Activated CD4-positive, alpha-beta T cell treated with anti-CD3 and anti-CD28 coated beads, Interleukin-2, Interleukin-4, amounts not matched to agents 100 ng/mL and 50 ng/mL, durations not matched to agents 16 hours and 8 hours (primary cell): ENCODE measurements at regions not wholly inside any gene's neighbourhood (a gene's known extent, or its start where the extent isn't known, plus 50 kb on each side); places are given as distances from the start of the nearest gene placed in this dataset.

Experiments
- DNase-seq: peaks from one replicate; pipeline ENCODE4 v3.0.0-alpha.2; 2020; ENCODE audit warnings: low spot score

DNA sequence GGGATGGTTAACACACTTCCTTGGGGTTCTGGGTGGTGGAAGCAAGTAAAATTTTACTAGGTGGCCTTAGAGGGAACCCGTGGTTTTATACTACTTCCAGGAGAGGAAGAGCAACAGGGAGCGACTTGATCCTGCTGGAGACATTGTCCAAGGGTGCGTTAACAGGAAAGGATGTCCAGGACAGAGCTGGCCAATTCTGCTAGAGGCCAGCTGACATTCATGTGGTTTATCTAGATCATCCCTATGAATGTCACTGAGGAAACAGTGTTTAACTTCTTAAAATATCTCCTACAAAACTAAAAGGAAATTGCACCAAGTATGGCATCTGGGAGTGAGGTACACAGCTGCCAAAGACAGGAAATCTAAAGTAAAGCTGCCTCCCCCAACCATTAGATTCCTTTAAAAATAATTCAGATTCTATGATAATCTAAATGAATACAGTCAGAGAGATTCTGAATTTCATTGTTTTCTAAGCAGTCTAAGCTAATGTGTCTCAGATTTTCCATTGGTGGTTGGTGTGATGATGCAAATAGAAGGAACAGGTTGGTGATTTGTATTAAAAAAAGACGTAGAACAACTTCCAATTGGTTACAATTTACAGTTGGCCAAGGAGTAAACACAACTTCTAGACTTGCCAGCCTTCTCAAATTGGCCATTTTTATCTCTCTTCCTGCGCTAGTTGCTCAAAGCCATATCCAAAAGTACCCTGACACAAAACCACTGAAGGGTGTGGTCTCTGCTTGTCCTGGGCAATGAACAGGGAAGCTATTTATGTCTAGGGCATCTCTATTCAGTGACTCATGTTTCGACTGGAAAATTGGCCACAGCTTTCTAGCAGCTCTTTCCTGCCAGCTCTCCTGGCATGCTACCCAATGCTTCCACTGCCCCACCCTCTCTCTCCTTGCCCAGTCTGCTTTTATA is 574.7 kb upstream of the MEF2C start:
- no peak for DNase-seq

DNA sequence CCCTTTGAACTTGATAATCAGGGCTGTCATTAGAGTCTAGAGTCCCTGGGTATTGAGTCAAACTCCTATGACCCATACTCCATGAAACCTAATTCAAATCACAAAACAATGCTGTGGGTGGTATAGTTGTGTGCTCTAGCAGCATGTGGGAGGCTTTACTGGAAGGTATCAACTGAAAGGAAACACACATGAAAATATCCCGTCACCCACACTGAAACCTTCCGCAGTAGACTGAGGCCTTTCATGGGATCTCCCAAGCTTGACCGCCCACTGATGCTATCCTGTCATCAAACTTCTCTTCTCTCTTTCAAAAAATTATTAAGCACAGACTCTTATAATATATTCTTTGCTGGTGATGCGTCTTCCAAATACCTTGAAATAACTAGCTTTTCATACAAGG is 569.1 kb upstream of the MEF2C start:
- no peak for DNase-seq

DNA sequence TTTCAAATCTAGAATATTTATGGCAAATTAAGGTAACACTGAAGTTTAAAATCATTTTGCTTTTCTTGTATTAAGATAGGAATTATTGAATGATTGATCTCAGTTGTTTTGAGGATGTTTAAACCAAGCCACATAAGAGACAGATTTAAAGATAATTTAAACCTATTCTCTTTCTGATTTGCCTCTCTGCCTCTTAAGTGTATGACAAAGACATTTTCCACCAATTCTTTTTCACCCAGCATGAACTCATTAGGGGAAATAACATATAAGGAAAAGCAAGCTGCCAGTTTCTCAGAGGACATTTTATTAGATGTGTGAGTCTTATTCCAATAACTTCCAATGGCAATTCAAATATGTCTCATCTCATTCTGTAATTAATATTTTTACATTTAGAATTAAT is 568.3 kb upstream of the MEF2C start:
- no peak for DNase-seq

DNA sequence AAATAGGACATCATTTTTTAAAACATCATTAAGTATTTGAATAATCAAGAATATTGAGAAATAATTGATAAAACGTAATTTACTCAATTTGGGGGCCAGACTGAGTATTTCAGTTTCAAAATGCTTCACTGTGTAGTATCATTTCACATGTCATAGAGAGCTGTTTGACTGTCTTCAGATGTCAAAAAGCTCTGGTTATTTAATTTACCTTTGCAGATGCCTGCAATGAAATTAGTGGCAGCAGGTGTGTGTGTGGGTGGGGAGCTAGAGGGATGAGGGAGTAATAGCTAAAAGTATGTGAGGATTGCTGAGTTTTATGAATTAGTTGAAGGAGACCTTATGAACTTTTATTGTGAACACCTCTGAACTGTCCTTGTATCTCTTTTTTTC is 567.2 kb upstream of the MEF2C start:
- no peak for DNase-seq

DNA sequence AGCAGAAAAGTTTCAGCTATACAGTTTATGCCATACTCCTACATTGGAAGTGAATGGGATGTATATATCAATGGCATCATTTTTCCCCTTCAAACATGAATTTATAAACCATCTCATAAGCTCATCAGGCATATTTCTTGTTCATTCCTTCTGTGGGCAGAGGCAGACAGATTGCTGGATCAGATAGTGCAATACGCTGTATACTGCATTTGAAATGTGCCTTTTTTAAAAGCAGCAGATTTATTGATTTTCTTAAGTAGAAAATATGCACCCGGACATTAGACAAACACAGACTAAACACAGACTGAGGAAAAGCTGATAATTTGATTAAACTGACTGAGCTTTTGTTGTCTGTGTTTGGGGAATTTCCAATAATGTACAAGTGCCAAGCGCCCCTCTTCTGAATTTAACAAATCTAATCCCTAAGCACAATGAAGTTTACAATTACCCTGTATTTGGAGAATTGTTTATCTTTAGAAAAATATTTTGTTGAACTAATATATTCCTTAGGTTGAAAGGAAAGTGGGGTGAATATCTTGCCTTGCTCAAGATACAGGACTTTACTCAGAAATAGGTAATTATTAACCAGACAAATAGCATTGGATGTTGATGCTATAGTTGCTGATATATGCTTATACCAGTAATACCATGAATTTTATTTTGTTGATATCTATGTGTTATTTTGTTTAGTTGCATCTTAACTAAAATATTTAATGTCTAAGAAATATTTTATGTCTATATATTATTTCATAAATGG is 566.6 kb upstream of the MEF2C start:
- no peak for DNase-seq

DNA sequence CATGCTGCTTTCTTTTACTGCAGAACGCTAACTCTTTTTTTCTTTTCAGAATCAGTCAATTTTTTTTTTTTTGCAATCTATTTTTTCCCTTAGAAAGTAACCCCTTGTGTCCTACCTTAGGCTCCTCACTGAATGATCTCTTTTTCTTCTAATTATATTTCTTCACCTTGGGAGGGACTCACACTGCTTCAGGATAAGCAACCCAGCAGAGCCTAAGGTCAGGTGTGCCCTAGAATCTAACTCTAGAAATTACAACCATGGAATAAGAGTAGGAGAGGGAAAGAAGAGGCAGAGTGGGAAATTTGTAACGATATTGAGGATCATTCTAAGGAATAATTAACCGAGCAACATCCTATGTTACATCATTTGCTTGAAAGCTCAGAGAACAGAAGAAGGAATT is 564.0 kb upstream of the MEF2C start:
- no peak for DNase-seq

DNA sequence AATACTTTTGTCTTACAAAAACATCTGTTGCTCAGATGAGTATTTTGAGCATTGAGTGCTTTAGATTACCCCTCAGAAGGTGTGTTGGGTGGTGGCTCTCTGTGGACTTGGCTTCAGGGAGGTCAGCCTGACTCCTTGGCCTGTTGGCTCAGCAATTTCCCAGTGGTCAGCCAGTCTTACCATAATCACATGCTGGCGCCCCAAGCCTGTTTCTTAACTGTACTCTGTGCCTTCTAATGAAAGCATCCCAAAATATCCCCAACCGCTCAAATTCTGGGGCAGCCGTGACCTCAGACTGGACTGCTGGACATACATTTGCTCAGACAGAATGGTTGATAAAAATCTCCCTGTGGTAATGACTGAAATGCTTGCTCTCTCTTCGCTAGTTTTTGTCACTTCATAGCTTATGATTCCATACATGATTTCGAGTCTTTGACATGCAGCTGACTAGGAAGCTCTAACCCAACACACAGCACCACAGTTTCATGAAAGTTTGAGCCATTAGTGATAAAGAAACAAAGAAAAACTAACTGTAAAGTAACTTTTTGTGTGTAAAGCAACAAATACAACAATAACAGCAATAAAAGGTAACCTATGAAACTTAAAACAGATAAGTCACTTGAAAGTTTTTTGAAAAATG is 562.2 kb upstream of the MEF2C start:
- no peak for DNase-seq

DNA sequence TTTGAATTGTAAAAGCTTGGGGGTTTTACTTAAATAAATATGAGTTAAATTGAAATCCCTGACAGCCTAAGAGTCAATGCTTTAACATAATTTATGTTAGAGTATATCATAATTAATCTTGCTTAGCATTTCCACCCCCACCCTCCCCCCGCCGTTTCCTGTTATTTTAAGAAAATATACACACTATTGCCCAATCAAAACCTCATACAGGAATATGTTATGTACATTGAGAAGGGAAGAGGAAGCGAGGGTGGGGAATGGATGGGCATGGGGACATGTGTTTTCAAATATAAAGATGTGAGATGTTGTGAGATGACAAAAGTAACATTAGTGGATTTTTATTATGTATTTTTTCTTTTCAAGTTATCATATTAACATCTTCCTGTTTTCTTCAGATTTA is 561.1 kb upstream of the MEF2C start:
- no peak for DNase-seq

DNA sequence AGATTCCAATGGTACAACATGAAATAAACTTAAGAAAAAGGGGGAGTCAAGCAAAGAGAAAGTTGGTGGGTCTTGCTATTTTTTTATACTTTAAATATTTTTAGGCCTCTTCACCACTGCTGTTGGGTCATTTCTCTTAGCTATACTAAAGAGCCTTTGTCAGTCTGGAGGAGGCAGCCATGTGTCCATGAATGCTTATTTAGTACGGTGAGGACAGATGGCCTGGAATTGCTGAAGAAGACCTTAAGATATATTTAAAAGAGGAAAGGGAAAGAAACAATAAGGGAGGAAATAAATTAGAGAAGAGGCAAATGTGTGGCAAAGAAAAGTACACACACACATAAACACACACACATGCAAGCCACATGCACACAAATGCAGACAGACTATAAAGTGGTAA is 560.5 kb upstream of the MEF2C start:
- DNase-seq: no peak

DNA sequence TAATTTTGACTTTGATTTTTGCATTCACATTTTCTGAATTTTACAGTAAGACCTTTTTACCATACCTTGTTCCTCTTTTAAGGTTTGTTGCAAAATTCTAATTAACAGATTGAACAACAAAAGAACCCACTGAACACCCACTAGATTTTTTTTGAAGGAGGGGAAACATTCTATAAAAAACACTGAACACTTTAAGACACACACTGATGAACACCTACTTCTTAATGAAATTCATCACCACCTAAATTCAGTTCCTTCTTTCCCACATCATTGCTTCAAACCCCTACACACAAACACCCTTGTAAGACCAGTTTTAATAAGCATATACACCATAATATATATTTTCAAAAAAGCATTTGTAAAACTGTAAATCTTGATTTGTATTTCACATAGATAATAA is 559.0 kb upstream of the MEF2C start:
- no peak for DNase-seq

DNA sequence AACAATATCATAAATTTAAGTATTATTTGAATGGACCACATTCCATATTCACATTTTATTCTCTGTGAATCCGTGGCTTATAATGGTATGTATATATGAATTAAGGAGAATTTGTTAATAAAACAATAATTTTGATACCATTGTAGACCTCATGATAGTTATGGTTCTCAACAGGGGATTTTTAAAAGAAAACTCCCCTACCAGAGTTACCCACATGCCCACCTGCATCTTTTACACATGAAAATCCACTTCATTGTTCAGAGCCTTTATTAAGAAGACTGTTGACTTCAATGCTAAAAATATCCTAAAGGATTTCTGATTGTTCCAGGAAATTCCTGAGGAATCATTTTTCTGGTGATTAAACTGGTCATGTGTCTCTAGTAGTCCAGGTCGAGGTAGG is 557.7 kb upstream of the MEF2C start:
- DNase-seq: no peak

DNA sequence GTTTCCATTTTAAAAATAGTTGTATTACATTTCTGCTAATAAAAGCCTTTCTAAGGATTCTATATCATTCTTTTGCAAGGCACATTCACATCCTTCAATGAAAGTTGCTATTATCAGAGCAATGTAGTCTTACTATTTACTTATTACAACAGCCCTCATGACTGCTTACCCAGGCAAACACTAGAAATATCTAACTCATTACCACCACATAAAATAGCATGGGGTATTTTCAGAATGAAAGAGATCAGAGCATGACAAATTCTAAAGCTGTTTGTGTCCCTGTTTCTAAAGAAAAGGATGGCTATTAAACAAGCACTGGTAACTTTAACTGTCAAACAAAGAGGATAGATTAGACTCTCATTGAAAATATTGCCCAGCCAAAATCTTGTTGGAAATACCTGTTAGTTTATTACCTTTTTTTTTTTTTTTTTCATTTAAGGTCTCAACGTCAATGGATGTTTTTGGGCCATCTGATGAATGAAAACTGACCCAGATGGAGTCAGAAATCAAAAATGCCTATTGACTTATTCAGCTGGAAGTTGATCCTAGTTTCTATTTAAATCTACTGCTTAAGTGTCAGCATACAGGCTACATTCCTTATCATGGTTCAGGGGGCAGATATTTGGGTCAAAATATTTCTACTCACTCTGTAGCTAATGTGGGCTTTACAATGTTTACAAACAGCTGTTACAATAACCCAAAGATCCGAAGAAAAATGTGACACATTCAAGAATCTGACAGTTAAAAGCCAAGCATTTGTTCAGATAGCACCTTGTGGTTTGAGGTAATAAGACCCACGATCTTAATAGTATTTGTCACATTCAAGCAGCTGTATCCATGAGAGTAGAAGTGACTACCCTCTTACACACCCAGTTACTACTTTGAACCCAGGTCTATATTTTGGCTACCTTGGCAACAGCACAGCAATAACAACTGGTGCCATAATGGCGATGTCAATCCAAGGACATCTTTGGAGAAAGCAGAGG is 554.8 kb upstream of the MEF2C start:
- no peak for DNase-seq

DNA sequence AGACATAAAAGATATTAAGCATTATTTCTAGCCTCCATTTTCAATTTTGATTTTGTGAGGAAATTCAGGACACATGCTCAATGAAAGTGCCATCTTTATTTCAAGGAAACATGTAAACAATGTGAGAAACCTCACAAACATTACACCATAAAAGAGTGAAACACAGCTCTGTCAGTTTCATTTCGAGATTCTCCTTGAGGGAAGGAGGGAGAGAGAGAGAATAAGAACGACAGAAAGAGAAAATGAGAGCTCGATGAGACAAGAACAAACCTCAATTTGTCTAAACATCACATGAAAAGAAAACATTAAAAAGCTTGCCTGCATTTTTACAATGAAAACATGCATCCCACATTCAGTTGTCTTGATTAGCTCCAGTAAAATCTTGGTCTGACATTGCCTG is 553.5 kb upstream of the MEF2C start:
- DNase-seq: no peak

DNA sequence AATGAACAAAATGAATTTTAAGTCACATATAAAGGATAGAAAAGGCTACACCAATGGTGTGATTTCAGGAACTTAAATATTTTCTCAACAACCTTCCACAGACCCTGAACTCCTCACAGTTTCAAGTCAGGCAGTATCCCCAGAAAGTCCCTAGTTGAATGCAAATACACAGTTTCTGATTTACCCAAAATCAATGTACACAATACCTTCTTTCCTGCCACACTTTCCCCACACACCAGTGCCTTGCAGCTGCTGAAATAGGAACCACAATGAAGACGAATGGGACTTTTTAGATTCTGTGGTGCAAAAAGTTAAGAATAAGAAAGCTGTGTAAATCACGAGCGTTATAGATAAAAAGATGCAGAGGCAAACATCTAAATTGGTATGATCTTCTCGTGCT is 552.4 kb upstream of the MEF2C start:
- DNase-seq: no peak

DNA sequence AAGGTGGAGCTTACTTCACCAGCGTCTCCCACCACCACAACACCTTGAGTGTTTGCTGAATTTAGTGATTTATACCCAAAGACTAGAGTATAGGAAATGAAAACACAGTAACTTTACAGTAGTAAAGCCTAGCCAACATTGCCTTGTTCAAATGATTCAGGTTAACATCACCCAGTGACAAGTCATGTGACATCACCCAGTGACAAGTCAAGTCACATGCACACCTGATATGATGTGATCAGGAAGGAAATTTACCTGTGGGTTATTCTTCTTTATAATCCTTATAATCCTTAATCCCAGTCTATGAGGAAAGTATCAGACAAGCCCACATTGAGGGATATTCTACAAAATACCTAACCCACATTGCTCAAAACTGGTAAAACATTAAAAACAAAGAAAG is 545.6 kb upstream of the MEF2C start:
- no peak for DNase-seq

DNA sequence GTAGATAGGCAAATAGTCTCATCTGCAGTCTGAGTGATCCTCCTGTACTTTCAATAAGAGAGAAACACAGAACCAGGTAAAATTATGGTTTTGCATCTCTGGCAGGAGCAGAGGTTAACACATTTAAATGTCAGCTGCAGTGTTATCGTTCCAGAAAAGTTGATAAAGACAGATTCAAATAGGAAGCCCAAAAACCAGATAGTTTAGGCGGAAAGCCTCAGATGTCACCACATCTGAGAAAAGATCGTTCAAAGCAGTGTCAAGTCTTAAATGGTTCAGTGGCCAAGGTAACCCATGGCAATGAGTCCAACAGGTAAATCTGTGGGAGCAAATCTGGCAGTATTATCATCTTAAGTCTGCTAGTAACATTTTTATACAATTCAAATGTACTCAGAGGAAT is 542.1 kb upstream of the MEF2C start:
- DNase-seq: no peak

DNA sequence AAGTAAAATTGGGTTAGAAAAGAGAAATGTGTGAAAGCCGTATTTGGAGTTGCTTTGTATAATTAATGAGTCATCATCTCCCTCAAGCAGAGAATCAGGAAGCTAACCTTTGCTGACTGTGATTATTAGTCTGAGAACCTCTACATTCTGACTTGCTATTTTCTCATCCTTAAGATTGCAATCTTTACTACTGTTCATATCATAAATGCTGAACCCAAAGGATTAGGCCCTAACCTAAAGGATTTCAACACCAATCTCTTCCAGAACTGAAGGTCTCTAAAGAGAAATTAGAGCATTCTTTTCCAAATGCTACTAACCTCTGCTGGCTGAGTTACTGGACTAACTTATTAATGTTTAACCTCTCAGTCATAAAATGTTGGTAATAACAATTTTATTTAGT is 538.1 kb upstream of the MEF2C start:
- DNase-seq: no peak

DNA sequence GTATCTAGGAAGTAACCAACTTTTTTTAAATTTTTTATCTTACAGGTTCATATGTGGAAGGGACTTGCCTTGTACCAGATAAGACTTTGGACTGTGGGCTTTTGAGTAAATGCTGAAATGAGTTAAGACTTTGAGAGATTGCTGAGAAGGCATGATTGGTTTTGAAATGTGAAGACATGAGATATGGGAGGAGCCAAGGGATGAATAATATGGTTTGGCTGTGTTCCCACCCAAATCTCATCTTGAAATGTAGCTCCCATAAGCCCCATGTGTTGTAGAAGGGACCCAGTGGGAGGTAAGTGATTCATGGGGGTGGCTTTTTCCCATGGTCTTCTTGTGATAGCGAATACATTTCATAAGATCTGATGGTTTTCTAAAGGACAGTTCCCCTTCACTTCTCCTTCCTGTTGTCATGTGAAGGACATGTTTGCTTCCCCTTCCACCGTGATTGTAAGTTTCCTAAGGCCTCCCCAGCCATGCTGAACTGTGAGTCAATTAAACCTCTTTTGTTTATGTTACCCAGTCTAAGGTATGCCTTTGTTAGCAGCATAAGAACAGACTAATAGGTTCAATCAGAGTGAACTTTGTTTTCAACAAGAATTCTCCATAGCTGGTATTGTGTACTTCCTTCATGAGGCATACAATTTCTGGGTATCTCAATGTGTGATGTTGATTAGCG is 535.6 kb upstream of the MEF2C start:
- no peak for DNase-seq

DNA sequence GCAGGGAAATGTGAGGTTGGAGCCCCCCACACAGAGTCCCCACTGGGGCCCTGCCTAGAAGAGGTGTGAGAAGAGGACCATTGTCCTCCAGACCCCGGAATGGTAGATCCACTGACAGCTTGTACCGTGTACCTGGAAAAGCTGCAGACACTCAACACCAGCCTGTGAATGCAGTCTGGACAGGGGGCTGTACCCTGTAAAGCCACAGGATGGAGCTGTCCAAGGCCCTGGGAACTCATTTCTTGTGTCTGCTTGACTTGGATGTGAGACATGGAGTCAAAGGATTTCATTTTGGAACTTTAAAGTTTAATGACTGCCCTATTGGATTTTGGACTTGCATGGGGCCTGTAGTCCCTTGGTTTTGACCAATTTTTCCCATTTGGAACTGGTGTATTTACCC is 535.0 kb upstream of the MEF2C start:
- DNase-seq: no peak

DNA sequence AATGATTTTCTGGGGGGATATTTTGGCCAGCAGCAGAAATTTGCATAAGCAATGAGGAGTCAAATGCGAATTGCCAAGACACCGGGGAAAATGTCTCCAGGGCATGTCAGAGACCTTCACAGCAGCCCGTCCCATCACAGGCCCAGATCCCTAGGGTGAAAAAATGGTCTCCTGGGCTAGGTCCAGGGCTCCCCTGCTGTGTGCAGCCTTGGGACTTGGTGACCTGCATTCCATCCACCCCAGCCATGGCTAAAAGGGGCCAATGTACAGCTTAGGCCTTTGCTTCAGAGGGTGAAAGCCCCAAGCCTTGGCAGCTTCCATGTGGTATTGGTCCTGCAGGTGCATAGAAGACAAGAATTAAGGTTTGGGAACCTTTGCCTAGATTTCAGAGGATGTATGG is 534.5 kb upstream of the MEF2C start:
- DNase-seq: no peak

DNA sequence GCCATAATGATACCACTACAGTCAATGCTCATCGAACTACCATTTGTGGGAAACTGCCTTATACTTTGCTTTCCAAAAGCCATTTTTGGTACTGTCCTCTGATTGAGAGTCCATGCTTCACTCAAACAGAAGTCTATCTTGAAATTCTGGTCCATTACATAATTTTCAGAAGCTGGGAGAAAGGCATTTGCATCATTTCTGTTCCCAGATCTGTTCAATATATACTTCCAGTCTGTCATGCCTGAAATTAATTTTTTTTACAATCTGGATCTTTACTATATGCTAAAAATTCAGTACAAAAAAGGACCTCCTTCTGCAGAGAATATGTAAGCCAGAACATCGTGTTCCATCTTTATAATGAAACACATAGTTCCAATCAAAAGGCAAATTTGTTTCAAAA is 528.9 kb upstream of the MEF2C start:
- DNase-seq: no peak
